ENCODE measurements at regions not wholly inside any gene's neighbourhood (a gene's known extent, or its start where the extent isn't known, plus 50 kb on each side); places are given as distances from the start of the nearest gene placed in this dataset.

DNA sequence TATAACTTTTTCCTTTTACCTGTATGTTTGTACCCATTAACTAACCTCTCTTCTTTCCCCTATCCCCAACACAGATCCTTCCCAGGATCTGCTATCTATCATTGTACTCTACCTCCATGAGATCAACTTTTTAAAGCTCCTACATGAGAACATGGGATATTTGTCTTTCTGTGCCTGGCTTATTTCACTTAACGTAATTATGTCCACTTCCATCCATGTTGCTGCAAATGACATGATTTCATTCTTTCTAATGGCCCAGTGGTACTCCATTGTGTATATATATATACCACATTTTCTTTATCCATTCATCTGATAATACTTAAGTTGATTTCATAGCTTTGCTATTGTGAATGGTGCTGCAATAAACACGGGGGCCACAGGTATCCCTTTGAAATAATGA, 135.9 kb upstream of the THUMPD2 start:
- H4K20me1 ChIP-seq (ENCODE audit: insufficient read depth, low read length) = no peaks in the 10 kb centered on the region
- whole genome bisulfite sequencing (ENCODE audit: low lambda C conversion rate) = 14% methylated on average over 2 of the region's 2 CpGs
- DNase-seq (ENCODE audit: low spot score) = no peak
- FAIRE-seq = no peak
- POLR2A ChIA-PET = no interaction called here
- no peak overlapping the region for H3K4me2 ChIP-seq (ENCODE audit: low read depth, low read length)
- CTCF ChIA-PET (ENCODE audit: low intra/inter-chr PET ratio, low total read pairs) = interaction anchor here (1.9 to 2.6 kb wide), 2 partner anchors 640 to 845 kb away, joined by 8 to 23 read pairs; no protein-coding TSS in a partner anchor
- no peaks in the 10 kb centered on the region for H3K4me1 ChIP-seq (ENCODE audit: insufficient read depth, low read length)
- H3K27me3 ChIP-seq (ENCODE audit: control insufficient read depth in 1 of 2, insufficient read depth in 2 of 2, low read length in 2 of 2) = no peaks in the 10 kb centered on the region
- H3K27ac ChIP-seq (ENCODE audit: extremely low read length, insufficient read depth, low read length) = no peak overlapping the region
- H3K9me3 ChIP-seq (ENCODE audit: low read length) = no peaks in the 10 kb centered on the region
- no peak for ATAC-seq
- H3K79me2 ChIP-seq (ENCODE audit: insufficient read depth, low read length) = no peaks in the 10 kb centered on the region
- in situ Hi-C loops (cut with HindIII; ENCODE audit: extremely low pct_ligation_motif_present, low pct_unique_long_range_greater_than_20kb) = loop anchor here (10.0 to 25.0 kb wide), 3 partner anchors 840 to 1872 kb away; no protein-coding TSS in a partner anchor
- H3K9ac ChIP-seq (ENCODE audit: insufficient read depth, low read depth, low read length) = no peak overlapping the region
- no peak overlapping the region for H3K4me3 ChIP-seq (replicated peaks in 1 of 3; ENCODE audit: insufficient read depth in 1 of 3, low read depth in 2 of 3, low read length in 3 of 3)
- no peaks in the 10 kb centered on the region for H3K36me3 ChIP-seq (replicated peaks in 1 of 2; ENCODE audit: control insufficient read depth in 1 of 2, insufficient read depth in 2 of 2, low read length in 2 of 2)
- H2AFZ ChIP-seq (ENCODE audit: low read length) = no peak overlapping the region
- BruUV-seq (replicated peaks) = no TSS peak
- intact Hi-C loops (cut with micrococcal nuclease; ENCODE audit: unreplicated experiment) = loop anchor here (5.0 kb wide), 1 partner anchor 1782 kb away; no protein-coding TSS in a partner anchor
- TF ChIP-seq, protein P1, sequence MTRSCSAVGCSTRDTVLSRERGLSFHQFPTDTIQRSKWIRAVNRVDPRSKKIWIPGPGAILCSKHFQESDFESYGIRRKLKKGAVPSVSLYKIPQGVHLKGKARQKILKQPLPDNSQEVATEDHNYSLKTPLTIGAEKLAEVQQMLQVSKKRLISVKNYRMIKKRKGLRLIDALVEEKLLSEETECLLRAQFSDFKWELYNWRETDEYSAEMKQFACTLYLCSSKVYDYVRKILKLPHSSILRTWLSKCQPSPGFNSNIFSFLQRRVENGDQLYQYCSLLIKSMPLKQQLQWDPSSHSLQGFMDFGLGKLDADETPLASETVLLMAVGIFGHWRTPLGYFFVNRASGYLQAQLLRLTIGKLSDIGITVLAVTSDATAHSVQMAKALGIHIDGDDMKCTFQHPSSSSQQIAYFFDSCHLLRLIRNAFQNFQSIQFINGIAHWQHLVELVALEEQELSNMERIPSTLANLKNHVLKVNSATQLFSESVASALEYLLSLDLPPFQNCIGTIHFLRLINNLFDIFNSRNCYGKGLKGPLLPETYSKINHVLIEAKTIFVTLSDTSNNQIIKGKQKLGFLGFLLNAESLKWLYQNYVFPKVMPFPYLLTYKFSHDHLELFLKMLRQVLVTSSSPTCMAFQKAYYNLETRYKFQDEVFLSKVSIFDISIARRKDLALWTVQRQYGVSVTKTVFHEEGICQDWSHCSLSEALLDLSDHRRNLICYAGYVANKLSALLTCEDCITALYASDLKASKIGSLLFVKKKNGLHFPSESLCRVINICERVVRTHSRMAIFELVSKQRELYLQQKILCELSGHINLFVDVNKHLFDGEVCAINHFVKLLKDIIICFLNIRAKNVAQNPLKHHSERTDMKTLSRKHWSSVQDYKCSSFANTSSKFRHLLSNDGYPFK (CRISPR knock-in tag; IDR thresholded peaks at IDR 0.05; ENCODE audit: borderline replicate concordance) = no peak
- TF ChIP-seq, protein P2, sequence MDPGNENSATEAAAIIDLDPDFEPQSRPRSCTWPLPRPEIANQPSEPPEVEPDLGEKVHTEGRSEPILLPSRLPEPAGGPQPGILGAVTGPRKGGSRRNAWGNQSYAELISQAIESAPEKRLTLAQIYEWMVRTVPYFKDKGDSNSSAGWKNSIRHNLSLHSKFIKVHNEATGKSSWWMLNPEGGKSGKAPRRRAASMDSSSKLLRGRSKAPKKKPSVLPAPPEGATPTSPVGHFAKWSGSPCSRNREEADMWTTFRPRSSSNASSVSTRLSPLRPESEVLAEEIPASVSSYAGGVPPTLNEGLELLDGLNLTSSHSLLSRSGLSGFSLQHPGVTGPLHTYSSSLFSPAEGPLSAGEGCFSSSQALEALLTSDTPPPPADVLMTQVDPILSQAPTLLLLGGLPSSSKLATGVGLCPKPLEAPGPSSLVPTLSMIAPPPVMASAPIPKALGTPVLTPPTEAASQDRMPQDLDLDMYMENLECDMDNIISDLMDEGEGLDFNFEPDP (CRISPR knock-in tag; conservative IDR thresholded peaks at IDR 0.05) = no peak
- TF ChIP-seq ZNF124 (CRISPR knock-in tag; IDR thresholded peaks at IDR 0.05) (no peak), ZNF546 (CRISPR knock-in tag; conservative IDR thresholded peaks at IDR 0.05) (no peak), NFE2 (CRISPR knock-in tag; IDR thresholded peaks at IDR 0.05) (no peak), ZNF225 (CRISPR knock-in tag; IDR thresholded peaks at IDR 0.05) (no peak), FOXK1 (CRISPR knock-in tag; IDR thresholded peaks at IDR 0.05; ENCODE audit: borderline replicate concordance, low read depth) (no peak), ASH2L (IDR thresholded peaks at IDR 0.05; ENCODE audit: insufficient read length, low read depth, low read length) (no peak), HES4 (CRISPR knock-in tag; IDR thresholded peaks at IDR 0.05; ENCODE audit: borderline replicate concordance) (no peak), MTA3 (CRISPR knock-in tag; IDR thresholded peaks at IDR 0.05) (no peak), ZFAT (CRISPR knock-in tag; conservative IDR thresholded peaks at IDR 0.05) (no peak), ZNF652 (CRISPR knock-in tag; IDR thresholded peaks at IDR 0.05; ENCODE audit: borderline replicate concordance, low read depth) (no peak), ZNF720 (CRISPR knock-in tag; IDR thresholded peaks at IDR 0.05) (no peak)
- TF ChIP-seq, protein P3, sequence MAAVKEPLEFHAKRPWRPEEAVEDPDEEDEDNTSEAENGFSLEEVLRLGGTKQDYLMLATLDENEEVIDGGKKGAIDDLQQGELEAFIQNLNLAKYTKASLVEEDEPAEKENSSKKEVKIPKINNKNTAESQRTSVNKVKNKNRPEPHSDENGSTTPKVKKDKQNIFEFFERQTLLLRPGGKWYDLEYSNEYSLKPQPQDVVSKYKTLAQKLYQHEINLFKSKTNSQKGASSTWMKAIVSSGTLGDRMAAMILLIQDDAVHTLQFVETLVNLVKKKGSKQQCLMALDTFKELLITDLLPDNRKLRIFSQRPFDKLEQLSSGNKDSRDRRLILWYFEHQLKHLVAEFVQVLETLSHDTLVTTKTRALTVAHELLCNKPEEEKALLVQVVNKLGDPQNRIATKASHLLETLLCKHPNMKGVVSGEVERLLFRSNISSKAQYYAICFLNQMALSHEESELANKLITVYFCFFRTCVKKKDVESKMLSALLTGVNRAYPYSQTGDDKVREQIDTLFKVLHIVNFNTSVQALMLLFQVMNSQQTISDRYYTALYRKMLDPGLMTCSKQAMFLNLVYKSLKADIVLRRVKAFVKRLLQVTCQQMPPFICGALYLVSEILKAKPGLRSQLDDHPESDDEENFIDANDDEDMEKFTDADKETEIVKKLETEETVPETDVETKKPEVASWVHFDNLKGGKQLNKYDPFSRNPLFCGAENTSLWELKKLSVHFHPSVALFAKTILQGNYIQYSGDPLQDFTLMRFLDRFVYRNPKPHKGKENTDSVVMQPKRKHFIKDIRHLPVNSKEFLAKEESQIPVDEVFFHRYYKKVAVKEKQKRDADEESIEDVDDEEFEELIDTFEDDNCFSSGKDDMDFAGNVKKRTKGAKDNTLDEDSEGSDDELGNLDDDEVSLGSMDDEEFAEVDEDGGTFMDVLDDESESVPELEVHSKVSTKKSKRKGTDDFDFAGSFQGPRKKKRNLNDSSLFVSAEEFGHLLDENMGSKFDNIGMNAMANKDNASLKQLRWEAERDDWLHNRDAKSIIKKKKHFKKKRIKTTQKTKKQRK (IDR thresholded peaks at IDR 0.05; ENCODE audit: low read length) = no peak
- TF ChIP-seq, protein P4, sequence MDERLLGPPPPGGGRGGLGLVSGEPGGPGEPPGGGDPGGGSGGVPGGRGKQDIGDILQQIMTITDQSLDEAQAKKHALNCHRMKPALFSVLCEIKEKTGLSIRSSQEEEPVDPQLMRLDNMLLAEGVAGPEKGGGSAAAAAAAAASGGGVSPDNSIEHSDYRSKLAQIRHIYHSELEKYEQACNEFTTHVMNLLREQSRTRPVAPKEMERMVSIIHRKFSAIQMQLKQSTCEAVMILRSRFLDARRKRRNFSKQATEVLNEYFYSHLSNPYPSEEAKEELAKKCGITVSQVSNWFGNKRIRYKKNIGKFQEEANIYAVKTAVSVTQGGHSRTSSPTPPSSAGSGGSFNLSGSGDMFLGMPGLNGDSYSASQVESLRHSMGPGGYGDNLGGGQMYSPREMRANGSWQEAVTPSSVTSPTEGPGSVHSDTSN (CRISPR knock-in tag; IDR thresholded peaks at IDR 0.05) = no peak

Data from HepG2 (cell line).